Erythroblast (primary cell): ENCODE measurements at regions not wholly inside any gene's neighbourhood (a gene's known extent, or its start where the extent isn't known, plus 50 kb on each side); places are given as distances from the start of the nearest gene placed in this dataset.

Source experiments
- GATA1 ChIP-seq: IDR thresholded peaks from 2 replicates; pipeline ENCODE4 v1.6.1; 2011; ENCODE audit warnings: low read depth, mild to moderate bottlenecking, control low read depth, low read length, moderate library complexity
- POLR2A ChIP-seq: IDR thresholded peaks from 2 replicates; pipeline ENCODE4 v1.6.1; 2011; ENCODE audit warnings: mild to moderate bottlenecking, low read length

- TF ChIP-seq POLR2A = no peak
- TF ChIP-seq GATA1 = no peak
Observed at GRCh38 chr4:104017213-104017612, 297.4 kb upstream of the TACR3 start.
